ENCODE measurements at regions not wholly inside any gene's neighbourhood (a gene's known extent, or its start where the extent isn't known, plus 50 kb on each side); places are given as distances from the start of the nearest gene placed in this dataset.
"Not testable (repeated sequence)": the region's sequence is repeated elsewhere in the genome, so short reads cannot be mapped to it uniquely, and the experiment has no call there.

DNA sequence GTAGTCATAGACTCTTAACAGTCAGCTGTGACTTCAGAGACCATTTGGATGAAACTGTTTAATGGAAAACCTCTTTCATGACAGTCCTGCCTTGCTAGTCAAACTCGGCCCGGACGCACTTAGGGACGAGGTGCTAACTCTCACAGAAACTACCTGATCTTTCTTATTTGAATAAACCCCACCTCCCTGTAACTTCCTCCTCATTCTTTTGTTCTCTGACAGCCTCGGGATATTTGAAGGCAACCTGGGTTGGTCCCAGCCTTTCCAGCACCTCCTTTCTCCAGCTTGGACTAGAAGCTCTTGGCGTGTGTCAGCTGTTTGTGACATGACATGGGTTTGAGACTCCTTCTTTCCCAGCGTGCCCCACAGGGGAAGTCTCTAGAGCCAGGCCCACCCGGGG is 175.3 kb upstream of the EXOC2 start:
- Histone ChIP-seq H3K4me3 (no peak overlapping the region), H3K36me3 (no peaks in the 10 kb centered on the region), H3K4me1 (no peaks in the 10 kb centered on the region), H3K9me3 (no peaks in the 10 kb centered on the region), H3K27ac (no peak overlapping the region), H3K27me3 (peaks cover 0 to 12% of the 10 kb centered on the region in 2 donors)
- TF ChIP-seq, protein P1, sequence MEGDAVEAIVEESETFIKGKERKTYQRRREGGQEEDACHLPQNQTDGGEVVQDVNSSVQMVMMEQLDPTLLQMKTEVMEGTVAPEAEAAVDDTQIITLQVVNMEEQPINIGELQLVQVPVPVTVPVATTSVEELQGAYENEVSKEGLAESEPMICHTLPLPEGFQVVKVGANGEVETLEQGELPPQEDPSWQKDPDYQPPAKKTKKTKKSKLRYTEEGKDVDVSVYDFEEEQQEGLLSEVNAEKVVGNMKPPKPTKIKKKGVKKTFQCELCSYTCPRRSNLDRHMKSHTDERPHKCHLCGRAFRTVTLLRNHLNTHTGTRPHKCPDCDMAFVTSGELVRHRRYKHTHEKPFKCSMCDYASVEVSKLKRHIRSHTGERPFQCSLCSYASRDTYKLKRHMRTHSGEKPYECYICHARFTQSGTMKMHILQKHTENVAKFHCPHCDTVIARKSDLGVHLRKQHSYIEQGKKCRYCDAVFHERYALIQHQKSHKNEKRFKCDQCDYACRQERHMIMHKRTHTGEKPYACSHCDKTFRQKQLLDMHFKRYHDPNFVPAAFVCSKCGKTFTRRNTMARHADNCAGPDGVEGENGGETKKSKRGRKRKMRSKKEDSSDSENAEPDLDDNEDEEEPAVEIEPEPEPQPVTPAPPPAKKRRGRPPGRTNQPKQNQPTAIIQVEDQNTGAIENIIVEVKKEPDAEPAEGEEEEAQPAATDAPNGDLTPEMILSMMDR (IDR thresholded peaks at IDR 0.05): no peak
- intact Hi-C loops (cut with DNase I; ENCODE audit: low total_unique reads): no loop called here
- DNase-seq: no peak

DNA sequence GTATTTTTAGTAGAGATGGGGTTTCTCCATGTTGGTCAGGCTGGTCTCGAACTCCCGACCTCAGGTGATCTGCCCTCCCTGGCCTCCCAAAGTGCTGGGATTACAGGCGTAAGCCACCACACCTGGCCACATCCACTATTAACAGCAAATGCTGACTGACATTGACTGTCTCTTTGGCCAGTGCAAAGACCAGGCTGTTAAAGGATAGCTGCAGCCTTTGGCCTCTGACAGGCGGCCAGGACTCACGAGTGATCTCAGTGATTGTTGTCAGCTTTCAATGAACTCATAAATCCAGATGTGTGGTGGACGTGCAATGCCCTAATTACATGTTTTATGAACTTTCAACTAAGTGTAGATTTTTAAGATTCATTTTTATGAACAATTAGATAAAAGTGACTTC is 174.4 kb upstream of the EXOC2 start:
- no peak overlapping the region for H3K4me3 ChIP-seq
- no peaks in the 10 kb centered on the region for H3K4me1 ChIP-seq
- no peak overlapping the region for H3K27ac ChIP-seq
- TF ChIP-seq, protein P1 (IDR thresholded peaks at IDR 0.05): no peak
- peaks cover 0 to 15% of the 10 kb centered on the region in 2 donors for H3K27me3 ChIP-seq
- intact Hi-C loops (cut with DNase I; ENCODE audit: low total_unique reads): no loop called here
- H3K36me3 ChIP-seq: no peaks in the 10 kb centered on the region
- H3K9me3 ChIP-seq: no peaks in the 10 kb centered on the region
- no peak for DNase-seq

DNA sequence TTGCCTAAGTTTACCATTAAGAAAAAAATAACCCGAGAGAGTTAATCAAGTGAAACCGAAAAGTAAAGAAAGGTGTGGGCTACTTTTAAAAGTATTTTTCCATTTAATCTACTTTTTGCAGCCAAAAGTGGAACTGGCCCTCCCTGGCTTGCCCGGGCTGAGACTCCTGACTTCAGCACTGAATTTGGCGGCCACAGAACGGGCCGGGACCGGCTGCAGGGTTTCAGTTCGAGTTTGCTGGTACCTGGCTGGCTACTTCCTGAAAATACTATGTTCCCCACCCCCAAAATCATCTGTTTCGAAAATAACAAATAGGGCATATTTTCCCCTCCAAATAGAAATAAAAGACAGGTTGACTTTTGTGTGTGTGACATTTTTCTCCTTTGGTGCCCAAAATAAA is 173.4 kb upstream of the EXOC2 start:
- intact Hi-C loops (cut with DNase I; ENCODE audit: low total_unique reads): no loop called here
- Histone ChIP-seq H3K9me3 (no peaks in the 10 kb centered on the region), H3K36me3 (no peaks in the 10 kb centered on the region), H3K27me3 (peaks cover 0 to 18% of the 10 kb centered on the region in 2 donors), H3K4me3 (no peak overlapping the region), H3K27ac (no peak overlapping the region), H3K4me1 (no peaks in the 10 kb centered on the region)
- TF ChIP-seq, protein P1 (IDR thresholded peaks at IDR 0.05): no peak
- DNase-seq: no peak

DNA sequence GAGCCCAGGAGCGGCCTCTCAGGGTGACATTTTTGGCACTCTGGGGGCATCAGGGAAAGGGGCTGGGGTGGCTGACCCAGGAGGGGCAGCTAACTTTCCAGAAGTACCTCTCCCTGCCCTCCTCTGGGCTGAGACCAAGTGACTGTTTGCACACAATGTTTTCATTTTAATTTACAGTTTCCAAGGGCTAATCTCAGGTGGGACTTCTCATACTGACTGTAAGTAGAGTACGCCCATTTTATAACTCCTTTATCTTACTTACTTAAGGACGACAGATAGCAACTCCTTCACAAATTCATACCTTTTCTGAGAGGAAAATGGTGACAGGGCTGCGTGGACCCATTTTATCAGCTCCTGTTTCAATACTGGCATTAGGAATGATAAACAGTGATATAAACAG is 172.9 kb upstream of the EXOC2 start:
- intact Hi-C loops (cut with DNase I; ENCODE audit: low total_unique reads): no loop called here
- H3K36me3 ChIP-seq: no peaks in the 10 kb centered on the region
- H3K4me1 ChIP-seq: no peaks in the 10 kb centered on the region
- H3K27me3 ChIP-seq: peaks cover 0 to 20% of the 10 kb centered on the region in 2 donors
- H3K4me3 ChIP-seq: no peak overlapping the region
- H3K9me3 ChIP-seq: no peaks in the 10 kb centered on the region
- TF ChIP-seq, protein P1 (IDR thresholded peaks at IDR 0.05): no peak
- DNase-seq: no peak
- no peak overlapping the region for H3K27ac ChIP-seq

DNA sequence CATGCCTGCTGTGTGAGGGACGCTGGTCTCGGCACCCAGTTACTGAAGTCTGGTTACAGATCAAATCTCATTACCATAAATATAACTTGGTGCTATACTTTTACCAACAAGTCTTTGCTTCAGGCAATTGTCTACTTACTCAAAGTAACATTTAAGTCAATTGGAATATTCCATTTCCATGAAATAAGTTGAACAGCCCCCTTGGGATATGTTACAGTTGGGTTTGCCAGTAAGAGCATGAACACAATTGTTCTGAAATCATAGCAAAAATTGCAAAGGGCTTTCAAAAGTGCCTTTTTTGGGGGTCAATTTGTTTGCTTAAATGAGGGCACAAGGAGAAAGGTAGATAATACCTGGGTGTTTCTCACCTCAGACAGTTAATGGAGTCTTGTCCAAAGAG is 170.9 kb upstream of the EXOC2 start:
- intact Hi-C loops (cut with DNase I; ENCODE audit: low total_unique reads): no loop called here

DNA sequence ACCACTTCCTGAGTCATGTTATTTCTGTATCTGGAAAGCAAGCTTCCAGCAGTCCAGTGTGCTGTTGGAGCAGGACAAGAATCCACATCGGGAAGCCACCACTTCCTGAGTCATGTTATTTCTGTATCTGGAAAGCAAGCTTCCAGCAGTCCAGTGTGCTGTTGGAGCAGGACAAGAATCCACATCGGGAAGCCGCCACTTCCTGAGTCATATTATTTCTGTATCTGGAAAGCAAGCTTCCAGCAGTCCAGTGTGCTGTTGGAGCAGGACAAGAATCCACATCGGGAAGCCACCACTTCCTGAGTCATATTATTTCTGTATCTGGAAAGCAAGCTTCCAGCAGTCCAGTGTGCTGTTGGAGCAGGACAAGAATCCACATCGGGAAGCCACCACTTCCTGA is 170.2 kb upstream of the EXOC2 start:
- H3K4me3 ChIP-seq; H3K27ac ChIP-seq; H3K36me3 ChIP-seq; DNase-seq; H3K9me3 ChIP-seq; H3K4me1 ChIP-seq; intact Hi-C loops (cut with DNase I; ENCODE audit: low total_unique reads): not testable (repeated sequence)
- peaks cover 0 to 20% of the 10 kb centered on the region in 2 donors for H3K27me3 ChIP-seq

More for the DNA sequence above, 170.9 kb upstream of the EXOC2 start:
- no peaks in the 10 kb centered on the region for H3K9me3 ChIP-seq
- no peak for DNase-seq
- H3K36me3 ChIP-seq: no peaks in the 10 kb centered on the region
- H3K4me3 ChIP-seq: no peak overlapping the region
- peaks cover 0 to 20% of the 10 kb centered on the region in 2 donors for H3K27me3 ChIP-seq
- no peaks in the 10 kb centered on the region for H3K4me1 ChIP-seq
- no peak overlapping the region for H3K27ac ChIP-seq
- TF ChIP-seq, protein P1 (IDR thresholded peaks at IDR 0.05): no peak
